Renal cortex interstitium (tissue), 11 donors: ENCODE measurements at regions not wholly inside any gene's neighbourhood (a gene's known extent, or its start where the extent isn't known, plus 50 kb on each side); places are given as distances from the start of the nearest gene placed in this dataset.

Source experiments
- DNase-seq, 11 donors: peaks; one replicate each; pipeline ENCODE4 v3.0.0-alpha.2; 2013; ENCODE audit warnings: low read depth in 9 of 11, low spot score in 4 of 11; ENCODE audit errors: extremely low read depth in 1 of 11

GRCh38 chr5:8410618-8411017 lies 541.7 kb downstream of the MTRR start:
- DNase-seq, result no peak

- no peak for DNase-seq
These were observed 545.0 kb downstream of the MTRR start for GRCh38 chr5:8413975-8414374.

GRCh38 chr5:8417316-8418048 lies 548.5 kb downstream of the MTRR start:
- DNase-seq, result no peak

- no peak for DNase-seq
These were observed 549.1 kb downstream of the MTRR start for GRCh38 chr5:8418049-8418426.

GRCh38 chr5:8429778-8430758 lies 561.1 kb downstream of the MTRR start:
- no peak for DNase-seq

- DNase-seq, result no peak
These were observed 565.6 kb downstream of the MTRR start for GRCh38 chr5:8434501-8434900.

GRCh38 chr5:8436924-8437323 lies 568.0 kb downstream of the MTRR start:
- DNase-seq, result no peak

- no peak for DNase-seq
These were observed 576.2 kb downstream of the MTRR start for GRCh38 chr5:8445139-8445538.

GRCh38 chr5:8446179-8446578 lies 577.2 kb downstream of the MTRR start:
- DNase-seq, result no peak

- DNase-seq, result no peak
These were observed 587.9 kb downstream of the MTRR start for GRCh38 chr5:8456846-8457186.

GRCh38 chr5:8457187-8458037 lies 588.5 kb downstream of the MTRR start:
- peak; percentile 73 to 92 (median 85) for DNase-seq

GRCh38 chr5:8458038-8458383 lies 589.1 kb downstream of the MTRR start:
- peak in 2 of 11 donors; percentile 15 to 18 for DNase-seq

- DNase-seq, result no peak
These were observed 592.6 kb downstream of the MTRR start for GRCh38 chr5:8461543-8461942.

GRCh38 chr5:8462565-8462964 lies 593.6 kb downstream of the MTRR start:
- no peak for DNase-seq

- no peak for DNase-seq
These were observed 601.5 kb downstream of the MTRR start for GRCh38 chr5:8470489-8470888.

- no peak for DNase-seq
These were observed 602.6 kb downstream of the MTRR start for GRCh38 chr5:8471581-8471980.

- no peak for DNase-seq
These were observed 604.1 kb downstream of the MTRR start for GRCh38 chr5:8473016-8473415.

GRCh38 chr5:8473827-8474568 lies 605.0 kb downstream of the MTRR start:
- DNase-seq, result no peak

GRCh38 chr5:8474569-8474930 lies 605.6 kb downstream of the MTRR start:
- no peak for DNase-seq
